H1 (cell line): ENCODE measurements at regions not wholly inside any gene's neighbourhood (a gene's known extent, or its start where the extent isn't known, plus 50 kb on each side); places are given as distances from the start of the nearest gene placed in this dataset.

Source experiments
- CTCF ChIA-PET: fragments of 300-600 bp; sonication (Branson Sonifier 250); formaldehyde crosslinking; loops from one replicate; lab custom pipeline; 2021; ENCODE audit not compliant: partially characterized antibody; lab: Charles Lee
- POLR2A ChIA-PET: fragments of 300-600 bp; sonication (Branson Sonifier 250); formaldehyde crosslinking; loops from one replicate; lab custom pipeline; 2021; ENCODE audit warnings: inconsistent platforms; ENCODE audit not compliant: partially characterized antibody; lab: Charles Lee
- DNase-seq, 2 experiments: peaks; one replicate each; pipeline versions ENCODE4 v3.0.0 to v3.0.0-alpha.2; 2010 to 2022; ENCODE audit warnings: low spot score in 2 of 2, low read depth in 1 of 2, mixed read lengths in 1 of 2
- FAIRE-seq: peaks from 2 replicates; lab custom pipeline; 2011; peaks lifted over from hg19 to GRCh38; lab: Jason Lieb, UNC
- H2AFZ ChIP-seq: 2 replicates; pipeline ENCODE4 v1.8.1; 2012; ENCODE audit warnings: low read length, inconsistent platforms
- H2AK5ac ChIP-seq: 2 replicates; pipeline ENCODE4 v1.6.1; 2013; ENCODE audit warnings: low read depth, low read length
- H2BK120ac ChIP-seq: replicated peaks from 2 replicates; pipeline ENCODE3; 2013; ENCODE audit warnings: low read depth, low read length, inconsistent platforms
- H2BK12ac ChIP-seq: 2 replicates; pipeline ENCODE4 v1.6.1; 2013; ENCODE audit warnings: low read depth, low read length
- H2BK15ac ChIP-seq: 2 replicates; pipeline ENCODE4 v1.6.1; 2013; ENCODE audit warnings: low read length
- H2BK20ac ChIP-seq: 2 replicates; pipeline ENCODE4 v1.6.1; 2013; ENCODE audit warnings: low read length
- H2BK5ac ChIP-seq: 2 replicates; pipeline ENCODE4 v1.6.1; 2013; ENCODE audit warnings: low read depth, low read length
- H3K14ac ChIP-seq: 2 replicates; pipeline ENCODE4 v1.6.1; 2013; ENCODE audit warnings: inconsistent platforms; ENCODE audit not compliant: insufficient read length
- H3K18ac ChIP-seq: 2 replicates; pipeline ENCODE4 v1.6.1; 2013; ENCODE audit warnings: low read length; ENCODE audit errors: extremely low read depth
- H3K23ac ChIP-seq: 2 replicates; pipeline ENCODE4 v1.6.1; 2013; ENCODE audit warnings: inconsistent platforms; ENCODE audit not compliant: insufficient read length
- H3K23me2 ChIP-seq: 2 replicates; pipeline ENCODE4 v1.6.1; 2013; ENCODE audit warnings: low read depth, low read length
- H3K27ac ChIP-seq: 2 replicates; pipeline ENCODE4 v1.6.1; 2011; ENCODE audit warnings: low read depth, low read length, inconsistent platforms
- H3K27me3 ChIP-seq, 4 experiments: replicated peaks in 1 of 4; 1 replicate in 1 of 4; 2 replicates in 3 of 4; pipeline versions ENCODE4 v1.6.1 to v1.8.1; 2011 to 2013; ENCODE audit warnings: low read length in 3 of 4, mild to moderate bottlenecking in 3 of 4, inconsistent platforms in 2 of 4, mixed read lengths in 2 of 4, moderate library complexity in 1 of 4; ENCODE audit not compliant: control insufficient read depth in 3 of 4, insufficient read depth in 3 of 4; ENCODE audit errors: extremely low read depth in 1 of 4
- H3K36me3 ChIP-seq, 4 experiments: 2 replicates each; pipeline versions ENCODE4 v1.6.1 to v1.8.1; 2011 to 2013; ENCODE audit warnings: mild to moderate bottlenecking in 4 of 4, low read length in 3 of 4, moderate library complexity in 2 of 4, control low read depth in 1 of 4, inconsistent platforms in 1 of 4; ENCODE audit not compliant: insufficient read depth in 4 of 4, control insufficient read depth in 2 of 4
- H3K4ac ChIP-seq: replicated peaks from 2 replicates; pipeline ENCODE3; 2013; ENCODE audit warnings: low read length, low read depth, mixed read lengths, inconsistent platforms; ENCODE audit not compliant: insufficient read length
- H3K4me1 ChIP-seq, 4 experiments: replicated peaks in 1 of 4; 1 replicate in 1 of 4; 2 replicates in 3 of 4; pipeline versions ENCODE4 v1.6.1 to v1.8.1; 2011 to 2013; ENCODE audit warnings: low read length in 3 of 4, inconsistent platforms in 2 of 4, mixed read lengths in 1 of 4; ENCODE audit not compliant: insufficient read depth in 4 of 4, control insufficient read depth in 3 of 4
- H3K4me2 ChIP-seq, 2 experiments: 2 replicates each; pipeline versions ENCODE4 v1.6.1 to v1.8.1; 2011 to 2013; ENCODE audit warnings: low read depth in 2 of 2, low read length in 2 of 2, control low read depth in 1 of 2, inconsistent platforms in 1 of 2, mild to moderate bottlenecking in 1 of 2; ENCODE audit not compliant: insufficient read depth in 1 of 2
- H3K4me3 ChIP-seq, 4 experiments: fragments of 200-600, 300-600 bp in 1 of 4; sonication (generic), shearing (Covaris generic), sonication (Bioruptor Twin) in 1 of 4; 2 replicates each; pipeline versions ENCODE4 v1.5.1 to v1.8.1; 2011 to 2016; ENCODE audit warnings: low read length in 4 of 4, low read depth in 3 of 4, control low read depth in 2 of 4, inconsistent platforms in 2 of 4, mild to moderate bottlenecking in 2 of 4, mixed read lengths in 1 of 4, moderate library complexity in 1 of 4; ENCODE audit not compliant: insufficient read depth in 2 of 4; ENCODE audit errors: extremely low read depth in 1 of 4
- H3K56ac ChIP-seq: replicated peaks from 2 replicates; pipeline ENCODE3; 2013; ENCODE audit warnings: low read depth, mild to moderate bottlenecking, mixed read lengths, low read length, inconsistent platforms; ENCODE audit not compliant: insufficient read length
- H3K79me1 ChIP-seq: 2 replicates; pipeline ENCODE4 v1.6.1; 2013; ENCODE audit warnings: low read depth, low read length, control low read depth
- H3K79me2 ChIP-seq, 2 experiments: 2 replicates each; pipeline versions ENCODE4 v1.6.1 to v1.8.1; 2012 to 2013; ENCODE audit warnings: low read length in 2 of 2, mild to moderate bottlenecking in 2 of 2, inconsistent platforms in 1 of 2; ENCODE audit not compliant: insufficient read depth in 2 of 2, control insufficient read depth in 1 of 2
- H3K9ac ChIP-seq, 4 experiments: replicated peaks in 1 of 4; 1 replicate in 1 of 4; 2 replicates in 3 of 4; pipeline versions ENCODE4 v1.6.1 to v1.8.1; 2011 to 2013; ENCODE audit warnings: low read depth in 3 of 4, low read length in 3 of 4, control low read depth in 2 of 4, mild to moderate bottlenecking in 2 of 4, moderate library complexity in 2 of 4, inconsistent platforms in 1 of 4; ENCODE audit errors: extremely low read depth in 1 of 4
- H3K9me3 ChIP-seq, 2 experiments: 2 replicates each; pipeline versions ENCODE4 v1.6.1 to v1.8.1; 2012 to 2013; ENCODE audit warnings: mild to moderate bottlenecking in 2 of 2, moderate library complexity in 2 of 2, control low read depth in 1 of 2, inconsistent platforms in 1 of 2, low read depth in 1 of 2, low read length in 1 of 2, mixed read lengths in 1 of 2; ENCODE audit not compliant: insufficient read depth in 2 of 2
- H4K20me1 ChIP-seq, 2 experiments: replicated peaks in 1 of 2; 2 replicates each; pipeline versions ENCODE3 to v1.8.1; 2011 to 2013; ENCODE audit warnings: inconsistent platforms in 2 of 2, low read length in 2 of 2, mild to moderate bottlenecking in 1 of 2; ENCODE audit not compliant: insufficient read depth in 2 of 2, control insufficient read depth in 1 of 2
- H4K5ac ChIP-seq: 2 replicates; pipeline ENCODE4 v1.6.1; 2013; ENCODE audit warnings: low read length, low read depth, mixed read lengths, inconsistent platforms; ENCODE audit not compliant: insufficient read length
- H4K8ac ChIP-seq: 2 replicates; pipeline ENCODE4 v1.8.0; 2013; ENCODE audit warnings: mild to moderate bottlenecking, moderate library complexity, low read length, inconsistent platforms; ENCODE audit not compliant: insufficient read depth; ENCODE audit errors: extremely low read depth
- H4K91ac ChIP-seq: replicated peaks from 2 replicates; pipeline ENCODE3; 2013; ENCODE audit warnings: low read length, mixed read lengths, inconsistent platforms; ENCODE audit not compliant: insufficient read length
- ASH2L ChIP-seq: fragments of 200-600, 300-600 bp; sonication (generic); IDR thresholded peaks from one replicate; pipeline ENCODE4 v1.7.1; 2017; ENCODE audit warnings: low read length
- BACH1 ChIP-seq: IDR thresholded peaks from 2 replicates; pipeline ENCODE4 v1.6.1; 2012; ENCODE audit warnings: low read length, improper control_type of control experiment
- CBX5 ChIP-seq: fragments of 300-800, 300-1000 bp; sonication (generic); IDR thresholded peaks from 2 replicates; pipeline ENCODE4 v1.7.1; 2016; ENCODE audit warnings: antibody characterized with exemption, low read length, low read depth
- CBX8 ChIP-seq: fragments of 300-800, 300-1000 bp; sonication (generic); IDR thresholded peaks from 2 replicates; pipeline ENCODE4 v1.7.1; 2016; ENCODE audit warnings: low read depth, low read length, borderline replicate concordance
- CHD1 ChIP-seq: IDR thresholded peaks from 2 replicates; pipeline ENCODE4 v1.6.1; 2012; ENCODE audit warnings: low read depth, low read length, improper control_type of control experiment
- EGR1 ChIP-seq: IDR thresholded peaks from 2 replicates; pipeline ENCODE4 v1.6.1; 2011; ENCODE audit warnings: low read depth, low read length, borderline replicate concordance
- GTF2F1 ChIP-seq: IDR thresholded peaks from 2 replicates; pipeline ENCODE4 v1.6.1; 2012; ENCODE audit warnings: low read depth, low read length, improper control_type of control experiment, borderline replicate concordance
- HDAC6 ChIP-seq: IDR thresholded peaks from one replicate; pipeline ENCODE4 v1.7.1; 2012; ENCODE audit warnings: low read depth, mild to moderate bottlenecking, inconsistent platforms, low read length, moderate library complexity
- RAD21 ChIP-seq, 2 experiments: IDR thresholded peaks in 1 of 2; conservative IDR thresholded peaks in 1 of 2; 2 replicates each; pipeline ENCODE4 v1.6.1; 2011; ENCODE audit warnings: low read depth in 2 of 2, low read length in 2 of 2, improper control_type of control experiment in 1 of 2, inconsistent platforms in 1 of 2, mild to moderate bottlenecking in 1 of 2, moderate library complexity in 1 of 2
- RBBP5 ChIP-seq: IDR thresholded peaks from 2 replicates; pipeline ENCODE4 v1.7.1; 2012; ENCODE audit warnings: low read depth, mild to moderate bottlenecking, inconsistent platforms, low read length, moderate library complexity, borderline replicate concordance
- SAP30 ChIP-seq: fragments of 300-600 bp; sonication (generic); IDR thresholded peaks from 2 replicates; pipeline ENCODE4 v1.7.1; 2012; ENCODE audit warnings: low read length, moderate library complexity, mild to moderate bottlenecking, inconsistent platforms; ENCODE audit not compliant: insufficient read depth, insufficient replicate concordance
- SIX5 ChIP-seq: IDR thresholded peaks from 2 replicates; pipeline ENCODE4 v1.6.1; 2011; ENCODE audit warnings: mild to moderate bottlenecking, low read depth, low read length
- SP4 ChIP-seq: IDR thresholded peaks from 2 replicates; pipeline ENCODE4 v1.6.1; 2012; ENCODE audit warnings: low read length, inconsistent platforms
- YY1 ChIP-seq: IDR thresholded peaks from 2 replicates; pipeline ENCODE4 v1.6.1; 2011; ENCODE audit warnings: low read depth, mild to moderate bottlenecking, low read length
- WGBS, 2 experiments: shearing (Covaris generic) in 1 of 2; methylation state at CpG; one replicate each; pipeline versions ENCODE4 v1.1.6 to v1.1.7; 2013 to 2015; ENCODE audit warnings: low lambda C conversion rate in 2 of 2, mixed read lengths in 2 of 2, inconsistent platforms in 1 of 2, low coverage in 1 of 2, missing lambda C conversion rate in 1 of 2; ENCODE audit not compliant: insufficient replicate concordance in 2 of 2, insufficient coverage in 1 of 2, insufficient read length in 1 of 2; ENCODE audit errors: extremely low coverage in 1 of 2, missing lambda C conversion rate in 1 of 2; 5-methylcytosine and 5-hydroxymethylcytosine counted together

GRCh38 chr11:109629734-109630133 lies 207.7 kb downstream of the C11orf87 start:
- no peak overlapping the region for H3K18ac ChIP-seq
- H4K5ac ChIP-seq: no peak overlapping the region
- no peak overlapping the region for H2BK12ac ChIP-seq
- CTCF ChIA-PET: no interaction called here
- H3K9me3 ChIP-seq: no peaks in the 10 kb centered on the region
- no peak overlapping the region for H2AK5ac ChIP-seq
- no peak overlapping the region for H4K8ac ChIP-seq
- H2BK20ac ChIP-seq: no peak overlapping the region
- H3K14ac ChIP-seq: no peak overlapping the region
- no peaks in the 10 kb centered on the region for H3K79me1 ChIP-seq
- H3K23me2 ChIP-seq: no peaks in the 10 kb centered on the region; the same call in 1 of the 2 replicates
- H3K23ac ChIP-seq: no peak overlapping the region
- H2BK5ac ChIP-seq: no peak overlapping the region
- H4K20me1 ChIP-seq: no peaks in the 10 kb centered on the region
- H3K4ac ChIP-seq: no peak overlapping the region
- H3K27me3 ChIP-seq: no peaks in the 10 kb centered on the region
- H3K56ac ChIP-seq: no peak overlapping the region
- no peak overlapping the region for H3K27ac ChIP-seq
- WGBS, 2 experiments: 100% methylated on average over 1 of the region's 1 CpG; no CpG with 5 or more reads in 1 of the 2 experiments
- no peak overlapping the region for H3K4me3 ChIP-seq
- no peak overlapping the region for H2AFZ ChIP-seq
- no peaks in the 10 kb centered on the region for H3K79me2 ChIP-seq
- no peak overlapping the region for H2BK15ac ChIP-seq
- no peaks in the 10 kb centered on the region for H3K36me3 ChIP-seq
- FAIRE-seq: no peak
- H3K4me2 ChIP-seq: no peak overlapping the region
- H3K4me1 ChIP-seq: no peaks in the 10 kb centered on the region
- no peak for TF ChIP-seq GTF2F1
- no peak for TF ChIP-seq HDAC6
- no peak for TF ChIP-seq CHD1
- no peak for TF ChIP-seq ASH2L
- TF ChIP-seq SP4: no peak
- no peak for TF ChIP-seq RBBP5
- no peak for TF ChIP-seq SIX5
- TF ChIP-seq RAD21 (IDR thresholded peaks at IDR 0.05 in 1 of 2, conservative IDR thresholded peaks at IDR 0.05 in 1 of 2; ENCODE audit: low read depth in 2 of 2, low read length in 2 of 2): no peak
- no peak for TF ChIP-seq SAP30
- no peak for TF ChIP-seq CBX5
- TF ChIP-seq BACH1: no peak
- TF ChIP-seq YY1: no peak
- TF ChIP-seq CBX8: no peak
- no peak for TF ChIP-seq EGR1
- DNase-seq: no peak
- no peak overlapping the region for H2BK120ac ChIP-seq
- POLR2A ChIA-PET: no interaction called here
- no peak overlapping the region for H4K91ac ChIP-seq
- no peak overlapping the region for H3K9ac ChIP-seq
